Nephron (organoid): ENCODE measurements at regions not wholly inside any gene's neighbourhood (a gene's known extent, or its start where the extent isn't known, plus 50 kb on each side); places are given as distances from the start of the nearest gene placed in this dataset.

Experiments
- H3K27ac Mint-ChIP-seq, 3 experiments: 2 replicates each; pipeline ENCODE4 v1.8.0; 2020; ENCODE audit warnings: mixed read lengths in 3 of 3, mild to moderate bottlenecking in 2 of 3, moderate library complexity in 1 of 3
- H3K27me3 Mint-ChIP-seq: 2 replicates; pipeline ENCODE4 v1.8.0; 2021; ENCODE audit warnings: low read depth, mild to moderate bottlenecking, moderate library complexity, mixed read lengths
- H3K36me3 Mint-ChIP-seq: 2 replicates; pipeline ENCODE4 v1.8.0; 2020; ENCODE audit warnings: low read depth, mixed read lengths
- H3K4me1 Mint-ChIP-seq: 2 replicates; pipeline ENCODE4 v1.8.0; 2020; ENCODE audit warnings: mixed read lengths
- H3K4me3 Mint-ChIP-seq, 3 experiments: 2 replicates each; pipeline ENCODE4 v1.8.0; 2020; ENCODE audit warnings: mild to moderate bottlenecking in 3 of 3, mixed read lengths in 3 of 3, moderate library complexity in 2 of 3
- H3K9me3 Mint-ChIP-seq: 2 replicates; pipeline ENCODE4 v1.8.0; 2020; ENCODE audit warnings: mixed read lengths
- TF ChIP-seq, protein P1 (sequence below), 3 experiments: fragments of 200-600 bp; sonication (generic); IDR thresholded peaks; one replicate each; pipeline ENCODE4 v1.5.0; 2021; ENCODE audit warnings: antibody characterized with exemption in 3 of 3; ENCODE audit not compliant: unreplicated experiment in 3 of 3

DNA sequence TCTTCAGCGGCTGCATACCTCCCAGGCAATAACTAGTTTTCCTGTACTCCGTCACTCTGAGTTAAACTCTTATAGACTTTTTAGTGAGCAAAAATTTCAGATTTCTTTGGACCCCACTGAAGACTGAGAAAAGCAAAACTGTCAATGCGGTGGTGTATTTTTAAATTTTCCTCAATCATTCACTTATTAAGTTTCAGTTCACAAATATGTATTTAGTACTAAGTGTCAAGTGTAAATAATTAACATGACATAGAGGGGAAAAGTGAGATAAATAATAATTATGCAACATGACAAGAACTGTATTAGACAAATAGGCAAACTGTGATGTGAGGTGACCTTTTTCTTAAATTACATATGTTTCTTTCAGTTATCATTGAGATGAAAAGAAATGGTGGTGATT, 124.4 kb downstream of the NAF1 start:
- Mint-ChIP-seq H3K9me3 (peaks cover 8% of the 10 kb centered on the region), H3K27ac (no peak overlapping the region), H3K27me3 (no peaks in the 10 kb centered on the region), H3K4me3 (no peak overlapping the region), H3K36me3 (no peaks in the 10 kb centered on the region), H3K4me1 (no peaks in the 10 kb centered on the region)
- TF ChIP-seq, protein P1, sequence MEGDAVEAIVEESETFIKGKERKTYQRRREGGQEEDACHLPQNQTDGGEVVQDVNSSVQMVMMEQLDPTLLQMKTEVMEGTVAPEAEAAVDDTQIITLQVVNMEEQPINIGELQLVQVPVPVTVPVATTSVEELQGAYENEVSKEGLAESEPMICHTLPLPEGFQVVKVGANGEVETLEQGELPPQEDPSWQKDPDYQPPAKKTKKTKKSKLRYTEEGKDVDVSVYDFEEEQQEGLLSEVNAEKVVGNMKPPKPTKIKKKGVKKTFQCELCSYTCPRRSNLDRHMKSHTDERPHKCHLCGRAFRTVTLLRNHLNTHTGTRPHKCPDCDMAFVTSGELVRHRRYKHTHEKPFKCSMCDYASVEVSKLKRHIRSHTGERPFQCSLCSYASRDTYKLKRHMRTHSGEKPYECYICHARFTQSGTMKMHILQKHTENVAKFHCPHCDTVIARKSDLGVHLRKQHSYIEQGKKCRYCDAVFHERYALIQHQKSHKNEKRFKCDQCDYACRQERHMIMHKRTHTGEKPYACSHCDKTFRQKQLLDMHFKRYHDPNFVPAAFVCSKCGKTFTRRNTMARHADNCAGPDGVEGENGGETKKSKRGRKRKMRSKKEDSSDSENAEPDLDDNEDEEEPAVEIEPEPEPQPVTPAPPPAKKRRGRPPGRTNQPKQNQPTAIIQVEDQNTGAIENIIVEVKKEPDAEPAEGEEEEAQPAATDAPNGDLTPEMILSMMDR (IDR thresholded peaks at IDR 0.05; ENCODE audit: unreplicated experiment in 3 of 3): no peak

DNA sequence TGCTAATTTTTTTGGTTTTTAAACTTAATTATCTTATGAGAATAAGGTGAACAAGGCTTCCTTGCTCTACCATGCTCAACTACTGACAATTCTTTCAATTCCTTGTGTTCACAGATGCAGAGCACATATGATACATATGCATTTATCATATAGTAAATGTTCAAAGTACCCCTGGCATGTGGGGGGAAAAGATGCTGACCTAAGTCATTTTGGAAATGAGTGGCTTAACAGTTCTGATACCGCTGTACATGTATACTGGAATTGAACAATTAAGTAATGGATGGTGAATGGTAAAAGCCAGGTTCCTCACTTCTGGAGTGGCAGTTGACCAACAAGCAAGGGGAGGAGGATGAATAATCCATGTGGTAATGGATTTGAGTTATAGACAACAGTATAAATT, 149.6 kb downstream of the NAF1 start:
- Mint-ChIP-seq H3K36me3 (peaks cover under 1% of the 10 kb centered on the region), H3K9me3 (peaks cover 3% of the 10 kb centered on the region), H3K4me3 (no peak overlapping the region), H3K27me3 (no peaks in the 10 kb centered on the region), H3K27ac (no peak overlapping the region), H3K4me1 (peaks cover 20% of the 10 kb centered on the region)
- TF ChIP-seq, protein P1 (IDR thresholded peaks at IDR 0.05; ENCODE audit: unreplicated experiment in 3 of 3): no peak

DNA sequence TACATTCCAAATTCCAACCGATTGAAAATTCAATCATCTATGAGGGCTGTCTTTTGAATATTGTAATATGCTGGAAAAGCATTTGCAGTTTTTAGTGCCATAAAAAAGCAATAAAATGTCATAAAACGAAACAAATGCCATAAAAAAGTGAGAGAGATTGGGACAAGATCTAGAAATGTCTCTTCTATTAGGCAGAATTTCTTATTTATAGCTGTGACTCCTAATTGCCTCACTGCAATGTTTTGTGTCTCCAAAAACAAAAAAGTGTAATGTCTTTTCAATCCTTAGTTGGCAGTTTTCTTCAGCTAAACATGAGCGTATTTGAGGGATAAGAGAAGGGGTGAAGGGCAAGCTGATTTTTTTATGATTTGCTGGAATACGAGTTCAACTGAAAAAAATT, 153.9 kb downstream of the NAF1 start:
- Mint-ChIP-seq H3K4me3 (no peak overlapping the region), H3K4me1 (peaks cover 20% of the 10 kb centered on the region), H3K27ac (peak overlapping the region; percentile 13 to 29 (median 19)), H3K27me3 (no peaks in the 10 kb centered on the region), H3K36me3 (peaks cover 6% of the 10 kb centered on the region), H3K9me3 (peaks cover 11% of the 10 kb centered on the region)
- TF ChIP-seq, protein P1 (IDR thresholded peaks at IDR 0.05; ENCODE audit: unreplicated experiment in 3 of 3): no peak

DNA sequence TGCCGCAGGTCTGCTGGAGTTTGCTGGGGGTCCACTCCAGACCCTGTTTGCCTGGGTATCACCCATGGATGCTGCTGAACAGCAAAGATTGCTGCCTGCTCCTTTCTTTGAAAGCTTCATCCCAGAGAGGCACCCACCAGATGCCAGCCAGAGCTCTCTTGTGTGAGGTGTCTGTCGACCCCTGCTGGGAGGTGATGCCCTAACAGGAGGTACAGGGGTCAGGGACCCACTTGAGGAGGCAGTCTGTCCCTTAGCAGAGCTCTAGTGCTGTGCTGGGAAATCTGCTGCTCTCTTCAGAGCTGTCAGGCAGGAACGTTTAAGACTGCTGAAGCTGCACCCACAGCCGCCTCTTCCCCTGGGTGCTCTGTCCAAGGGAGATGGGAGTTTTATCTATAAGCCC, 162.7 kb downstream of the NAF1 start:
- TF ChIP-seq, protein P1 (IDR thresholded peaks at IDR 0.05; ENCODE audit: unreplicated experiment in 3 of 3): no peak
- H3K4me1 Mint-ChIP-seq: no peaks in the 10 kb centered on the region
- no peak overlapping the region for H3K27ac Mint-ChIP-seq
- no peaks in the 10 kb centered on the region for H3K27me3 Mint-ChIP-seq
- peaks cover 34% of the 10 kb centered on the region for H3K9me3 Mint-ChIP-seq
- H3K36me3 Mint-ChIP-seq: no peaks in the 10 kb centered on the region
- no peak overlapping the region for H3K4me3 Mint-ChIP-seq

DNA sequence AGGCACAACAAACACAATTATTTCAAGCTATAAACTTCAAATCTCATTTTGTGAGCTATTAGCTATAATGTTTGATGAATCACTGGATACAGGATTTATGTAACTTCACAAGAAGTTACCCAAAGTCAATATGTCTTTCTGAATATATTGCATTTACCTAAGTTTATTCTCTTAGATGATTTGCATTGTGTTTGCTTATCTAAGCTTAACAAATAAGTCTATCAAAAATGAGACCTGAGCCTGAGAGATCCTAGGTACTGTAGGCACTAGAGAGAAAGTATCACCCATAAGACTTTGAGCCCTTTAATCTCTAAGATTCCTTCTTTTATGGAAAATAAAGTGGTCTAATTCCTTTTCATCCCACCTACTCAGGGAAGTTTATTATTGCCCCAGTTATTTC, 178.2 kb downstream of the NAF1 start:
- Mint-ChIP-seq H3K27ac (no peak overlapping the region), H3K36me3 (no peaks in the 10 kb centered on the region), H3K4me1 (no peaks in the 10 kb centered on the region), H3K27me3 (no peaks in the 10 kb centered on the region), H3K4me3 (no peak overlapping the region), H3K9me3 (no peaks in the 10 kb centered on the region)
- TF ChIP-seq, protein P1 (IDR thresholded peaks at IDR 0.05; ENCODE audit: unreplicated experiment in 3 of 3): no peak

DNA sequence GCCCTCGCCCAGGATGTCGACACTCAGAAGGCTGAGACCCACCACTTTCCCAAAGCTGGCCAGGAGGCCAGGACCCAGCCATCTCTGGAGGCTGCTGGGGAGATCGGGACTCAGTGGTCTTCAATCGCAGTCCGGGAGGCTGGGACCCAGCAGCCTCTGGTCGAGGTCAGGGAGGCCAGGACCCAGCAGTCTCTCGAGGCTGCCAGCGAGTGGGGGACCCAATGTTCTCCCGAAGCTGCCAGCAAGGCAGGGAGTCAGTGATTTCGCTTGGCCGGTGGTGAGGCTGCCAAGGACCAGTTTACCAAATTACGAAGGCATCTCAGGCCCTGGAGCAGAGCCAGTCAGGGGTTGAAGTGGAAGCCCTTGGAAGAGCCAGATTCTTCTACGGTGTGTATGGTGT, 181.6 kb downstream of the NAF1 start:
- H3K27ac Mint-ChIP-seq: no peak overlapping the region
- no peaks in the 10 kb centered on the region for H3K4me1 Mint-ChIP-seq
- TF ChIP-seq, protein P1 (IDR thresholded peaks at IDR 0.05; ENCODE audit: unreplicated experiment in 3 of 3): no peak
- no peaks in the 10 kb centered on the region for H3K27me3 Mint-ChIP-seq
- H3K4me3 Mint-ChIP-seq: no peak overlapping the region
- no peaks in the 10 kb centered on the region for H3K36me3 Mint-ChIP-seq
- peaks cover 6% of the 10 kb centered on the region for H3K9me3 Mint-ChIP-seq
